GM18858 (cell line): ENCODE measurements at regions not wholly inside any gene's neighbourhood (a gene's known extent, or its start where the extent isn't known, plus 50 kb on each side); places are given as distances from the start of the nearest gene placed in this dataset.

Experiments
- ATAC-seq: cut with Tn5 transposase; IDR thresholded peaks from one replicate; pipeline ENCODE4 v1.9.1; 2021; ENCODE audit not compliant: unreplicated experiment

GRCh38 chr1:177355575-177355974 is 184.8 kb downstream of the BRINP2 start:
- no peak for ATAC-seq

- no peak for ATAC-seq
Observed at GRCh38 chr1:177354247-177354646, 183.5 kb downstream of the BRINP2 start.

GRCh38 chr1:177351361-177352108 is 180.8 kb downstream of the BRINP2 start:
- no peak for ATAC-seq

- ATAC-seq, result no peak
Observed at GRCh38 chr1:177346790-177347359, 176.1 kb downstream of the BRINP2 start.

- ATAC-seq, result no peak
Observed at GRCh38 chr1:177343445-177343844, 172.7 kb downstream of the BRINP2 start.

GRCh38 chr1:177341773-177342172 is 171.0 kb downstream of the BRINP2 start:
- no peak for ATAC-seq

GRCh38 chr1:177340601-177341067 is 169.9 kb downstream of the BRINP2 start:
- no peak for ATAC-seq

- ATAC-seq, result no peak
Observed at GRCh38 chr1:177338376-177338775, 167.6 kb downstream of the BRINP2 start.

- ATAC-seq, result no peak
Observed at GRCh38 chr1:177334903-177335302, 164.1 kb downstream of the BRINP2 start.

GRCh38 chr1:177333936-177334595 is 163.3 kb downstream of the BRINP2 start:
- ATAC-seq, result no peak
